Small intestine (tissue), 7 donors: ENCODE measurements at regions not wholly inside any gene's neighbourhood (a gene's known extent, or its start where the extent isn't known, plus 50 kb on each side); places are given as distances from the start of the nearest gene placed in this dataset.

Experiments used
- DNase-seq, 2 donors: peaks; one replicate each; pipeline versions ENCODE4 v3.0.0 to v3.0.0-alpha.2; 2013
- FAIRE-seq: peaks from 2 replicates; lab custom pipeline; 2012; peaks lifted over from hg19 to GRCh38; lab: Jason Lieb, UNC
- H3K27ac ChIP-seq, 3 donors: one replicate each; pipeline ENCODE4 v1.5.1; 2013; ENCODE audit warnings: low read length in 2 of 3, mild to moderate bottlenecking in 2 of 3, control low read depth in 1 of 3, inconsistent platforms in 1 of 3, low read depth in 1 of 3, moderate library complexity in 1 of 3
- H3K27me3 ChIP-seq, 3 donors: one replicate each; pipeline ENCODE4 v1.6.1; 2013; ENCODE audit warnings: low read length in 3 of 3, inconsistent platforms in 1 of 3; ENCODE audit not compliant: control insufficient read depth in 3 of 3, insufficient read depth in 3 of 3
- H3K36me3 ChIP-seq, 3 donors: one replicate each; pipeline ENCODE4 v1.6.1; 2013; ENCODE audit warnings: low read length in 3 of 3, inconsistent platforms in 1 of 3, low read depth in 1 of 3, mild to moderate bottlenecking in 1 of 3, moderate library complexity in 1 of 3; ENCODE audit not compliant: control insufficient read depth in 3 of 3, insufficient read depth in 2 of 3
- H3K4me1 ChIP-seq, 3 donors: one replicate each; pipeline ENCODE4 v1.6.1; 2013; ENCODE audit warnings: low read length in 2 of 3, inconsistent platforms in 1 of 3, low read depth in 1 of 3, mild to moderate bottlenecking in 1 of 3, moderate library complexity in 1 of 3; ENCODE audit not compliant: control insufficient read depth in 3 of 3, insufficient read depth in 2 of 3
- H3K4me3 ChIP-seq, 3 donors: one replicate each; pipeline ENCODE4 v1.5.1; 2013; ENCODE audit warnings: low read length in 3 of 3, control low read depth in 1 of 3, inconsistent platforms in 1 of 3, low read depth in 1 of 3, mild to moderate bottlenecking in 1 of 3, moderate library complexity in 1 of 3
- H3K9me3 ChIP-seq, 2 donors: one replicate each; pipeline ENCODE4 v1.6.1; 2013; ENCODE audit warnings: low read depth in 1 of 2, low read length in 1 of 2; ENCODE audit not compliant: control insufficient read depth in 2 of 2, insufficient read depth in 1 of 2
- WGBS, 3 donors: extraction: QIAGEN DNeasy Blood & Tissue Kit; methylation state at CpG; one replicate each; pipeline ENCODE4 v1.1.7; 2013; 5-methylcytosine and 5-hydroxymethylcytosine counted together
- donor health status: healthy with polysubstance abuse.
- donor health status: control.
- donor health status: control.
- donor health status: Bipolar disorder and iron deficiency.
- donor health status: healthy.

DNA sequence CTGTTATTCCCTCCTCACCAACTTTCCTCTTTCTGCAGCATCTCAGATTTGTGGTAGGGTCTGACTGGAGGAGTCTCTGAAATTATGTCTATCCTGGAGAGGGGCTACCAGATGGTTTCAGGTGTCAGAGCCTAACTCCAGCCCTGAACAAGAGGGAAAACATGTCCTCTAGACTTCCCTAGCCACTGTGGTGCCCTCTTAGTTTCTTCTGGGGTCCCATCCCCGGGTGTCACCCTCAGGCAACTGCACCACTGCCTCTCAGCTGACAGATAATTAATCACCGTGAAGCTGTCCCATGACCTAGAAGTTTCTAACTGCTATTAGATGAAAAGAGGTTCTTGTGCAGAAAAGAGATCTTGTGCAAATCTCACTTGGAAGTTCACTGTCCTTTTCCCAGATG lies 95.1 kb upstream of the CELF4 start:
- DNase-seq (no peak), FAIRE-seq (no peak)
- Histone ChIP-seq H3K27me3 (no peaks in the 10 kb centered on the region), H3K4me1 (no peaks in the 10 kb centered on the region), H3K4me3 (no peak overlapping the region), H3K27ac (no peak overlapping the region), H3K36me3 (no peaks in the 10 kb centered on the region), H3K9me3 (no peaks in the 10 kb centered on the region)
- 43 to 73% (median 51%) methylated on average over 2 of the region's 2 CpGs for WGBS, 3 donors

DNA sequence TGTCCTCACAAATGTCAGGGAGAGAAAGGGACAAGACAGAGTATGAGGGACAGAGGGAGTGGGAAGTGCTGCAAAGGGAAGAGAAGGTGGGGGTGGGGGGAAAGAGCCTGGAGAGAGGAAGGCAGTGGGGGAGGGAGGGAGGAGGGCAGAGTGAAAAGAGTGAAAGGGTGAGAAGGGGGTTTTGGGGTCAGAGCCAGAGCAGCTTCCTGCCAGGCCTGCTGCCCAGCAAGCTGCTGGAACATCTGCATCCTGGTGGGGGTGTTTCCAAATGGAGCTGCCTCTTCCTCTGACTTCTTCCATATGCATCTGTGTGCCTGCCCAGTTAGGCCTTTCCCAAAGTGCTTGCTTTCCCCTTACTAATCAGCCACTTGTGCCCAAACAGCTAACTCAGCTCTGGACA lies 94.3 kb upstream of the CELF4 start:
- Histone ChIP-seq H3K36me3 (no peaks in the 10 kb centered on the region), H3K4me1 (no peaks in the 10 kb centered on the region), H3K4me3 (no peak overlapping the region), H3K27ac (no peak overlapping the region), H3K9me3 (no peaks in the 10 kb centered on the region), H3K27me3 (no peaks in the 10 kb centered on the region)
- DNase-seq, result no peak
- FAIRE-seq, result no peak

DNA sequence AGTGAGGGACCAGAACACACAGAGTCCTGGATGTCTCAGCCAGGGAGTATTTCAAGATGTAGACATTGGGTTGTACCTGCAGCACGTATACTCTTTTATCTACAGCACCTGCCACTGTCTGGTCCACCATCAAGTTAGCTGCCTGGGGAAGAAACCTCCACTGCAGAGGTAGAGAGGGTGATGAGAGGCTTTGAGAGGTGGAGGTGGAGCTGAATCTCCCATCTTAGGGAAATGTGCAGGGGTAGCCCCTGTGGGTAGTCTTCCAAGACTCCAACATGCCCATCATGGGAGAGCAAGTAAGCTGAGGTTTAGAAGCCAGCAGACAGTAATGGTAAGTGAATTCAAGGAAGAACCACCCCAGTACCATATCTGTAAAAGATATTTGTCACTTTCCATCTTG lies 93.3 kb upstream of the CELF4 start:
- Histone ChIP-seq H3K36me3 (no peaks in the 10 kb centered on the region), H3K9me3 (no peaks in the 10 kb centered on the region), H3K4me3 (no peak overlapping the region), H3K4me1 (no peaks in the 10 kb centered on the region), H3K27ac (no peak overlapping the region), H3K27me3 (no peaks in the 10 kb centered on the region)
- DNase-seq (no peak), FAIRE-seq (no peak)
- WGBS, 3 donors, result 44 to 70% (median 45%) methylated on average over 1 of the region's 1 CpG

DNA sequence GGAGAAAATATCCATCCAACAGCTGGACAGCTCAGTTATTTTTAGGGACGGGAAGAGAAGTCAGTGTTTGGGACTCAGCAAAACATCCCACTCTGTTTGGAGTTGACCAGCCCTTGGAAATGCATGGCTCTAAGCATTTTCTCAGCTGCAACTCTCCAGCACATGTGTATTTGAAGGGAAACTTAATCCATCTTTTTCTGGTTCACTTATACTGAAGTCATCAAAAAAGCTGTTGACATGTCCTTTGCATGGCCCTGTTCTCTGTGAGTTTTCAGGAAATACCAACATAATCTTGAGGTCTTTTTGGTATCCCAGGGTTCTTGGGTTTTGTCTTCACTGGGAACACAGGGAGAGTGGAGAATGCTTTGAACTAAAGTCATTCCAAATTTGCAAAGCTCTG lies 91.9 kb upstream of the CELF4 start:
- Histone ChIP-seq H3K36me3 (no peaks in the 10 kb centered on the region), H3K4me1 (no peaks in the 10 kb centered on the region), H3K27me3 (no peaks in the 10 kb centered on the region), H3K9me3 (no peaks in the 10 kb centered on the region), H3K4me3 (no peak overlapping the region), H3K27ac (no peak overlapping the region)
- 49 to 70% (median 60%) methylated on average over 1 of the region's 1 CpG for WGBS, 3 donors
- no peak for DNase-seq
- FAIRE-seq, result no peak

DNA sequence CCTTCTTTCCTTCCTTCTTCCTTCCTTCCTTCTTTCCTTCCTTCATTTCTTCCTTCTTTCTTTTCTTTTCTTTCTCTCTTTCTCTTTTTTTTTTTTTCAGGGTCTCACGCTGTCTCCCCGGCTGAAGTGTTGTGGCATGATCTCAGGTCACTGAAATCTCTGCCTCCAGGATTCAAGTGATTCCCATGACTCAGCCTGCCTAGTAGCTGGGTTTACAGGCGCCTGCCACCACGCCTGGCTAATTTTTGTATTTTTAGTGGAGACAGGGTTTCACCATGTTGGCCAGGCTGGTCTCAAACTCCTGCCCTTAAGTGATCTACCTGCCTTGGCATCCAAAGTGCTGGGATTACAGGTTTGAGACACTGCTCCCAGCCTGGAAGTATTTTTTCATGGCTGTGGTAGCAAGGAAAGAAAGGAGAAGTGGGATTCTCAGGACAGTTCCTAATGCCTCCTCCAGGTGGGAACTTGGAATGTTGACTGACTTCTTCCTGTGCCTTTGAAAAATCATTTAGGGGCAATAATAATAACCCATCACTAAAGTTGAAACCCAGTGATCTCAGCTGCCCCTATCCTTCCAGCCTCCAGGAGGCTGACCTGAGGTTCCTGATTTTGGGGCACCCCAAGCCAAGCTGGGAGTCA lies 89.3 kb upstream of the CELF4 start:
- H3K36me3 ChIP-seq, result no peaks in the 10 kb centered on the region
- no peaks in the 10 kb centered on the region for H3K27me3 ChIP-seq
- H3K4me3 ChIP-seq, result no peak overlapping the region
- 82 to 98% (median 86%) methylated on average over 4 of the region's 4 CpGs for WGBS, 3 donors
- no peak for FAIRE-seq
- no peaks in the 10 kb centered on the region for H3K9me3 ChIP-seq
- H3K4me1 ChIP-seq, result no peaks in the 10 kb centered on the region
- no peak for DNase-seq
- no peak overlapping the region for H3K27ac ChIP-seq

DNA sequence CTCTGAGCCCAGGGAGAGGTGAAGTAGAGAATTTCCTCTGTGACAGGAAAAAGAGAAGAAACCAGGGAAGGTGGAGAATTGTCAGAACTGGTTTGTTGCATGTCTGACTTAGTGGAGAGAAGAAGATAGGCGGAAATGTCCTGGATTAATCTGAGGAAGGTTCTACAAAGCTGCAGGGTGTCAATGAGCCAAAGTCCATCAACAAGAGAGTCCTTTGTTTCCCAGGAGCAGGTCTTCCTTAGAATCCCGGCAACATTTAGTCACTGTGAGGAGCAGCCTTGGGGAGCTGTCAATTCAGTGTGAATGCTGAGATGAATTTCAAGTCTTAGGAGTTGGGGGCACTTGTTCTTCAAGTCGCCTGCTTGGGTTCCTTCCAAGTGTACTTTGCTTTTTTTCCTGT lies 88.4 kb upstream of the CELF4 start:
- no peaks in the 10 kb centered on the region for H3K27me3 ChIP-seq
- DNase-seq (no peak), FAIRE-seq (no peak)
- no peak overlapping the region for H3K27ac ChIP-seq
- 9 to 35% (median 24%) methylated on average over 3 of the region's 3 CpGs for WGBS, 3 donors
- no peaks in the 10 kb centered on the region for H3K36me3 ChIP-seq
- no peak overlapping the region for H3K4me3 ChIP-seq
- H3K9me3 ChIP-seq, result no peaks in the 10 kb centered on the region
- H3K4me1 ChIP-seq, result no peaks in the 10 kb centered on the region

DNA sequence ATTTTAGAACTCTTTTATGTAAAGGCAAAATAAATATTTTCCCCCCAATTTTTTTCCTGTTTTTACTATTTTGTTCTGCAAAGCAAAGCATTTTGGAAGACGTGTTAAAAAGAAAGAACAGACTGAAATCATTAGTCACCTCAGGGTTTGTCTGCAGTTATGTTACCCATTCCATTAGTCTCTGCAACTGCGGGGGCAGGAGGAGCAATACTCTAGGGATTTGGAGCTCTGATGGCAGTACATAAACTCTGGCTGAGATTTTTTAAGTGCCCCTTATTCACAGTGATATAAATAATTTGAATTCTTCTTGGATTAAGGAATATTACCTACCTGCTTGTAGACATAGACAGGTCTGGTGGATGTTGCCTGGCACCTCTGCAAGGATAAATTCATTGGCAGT lies 88.0 kb upstream of the CELF4 start:
- Histone ChIP-seq H3K9me3 (no peaks in the 10 kb centered on the region), H3K27ac (no peak overlapping the region), H3K27me3 (no peaks in the 10 kb centered on the region), H3K4me3 (no peak overlapping the region), H3K36me3 (no peaks in the 10 kb centered on the region), H3K4me1 (no peaks in the 10 kb centered on the region)
- FAIRE-seq (no peak), DNase-seq (no peak)
- 46 to 55% (median 55%) methylated on average over 2 of the region's 2 CpGs for WGBS, 3 donors

DNA sequence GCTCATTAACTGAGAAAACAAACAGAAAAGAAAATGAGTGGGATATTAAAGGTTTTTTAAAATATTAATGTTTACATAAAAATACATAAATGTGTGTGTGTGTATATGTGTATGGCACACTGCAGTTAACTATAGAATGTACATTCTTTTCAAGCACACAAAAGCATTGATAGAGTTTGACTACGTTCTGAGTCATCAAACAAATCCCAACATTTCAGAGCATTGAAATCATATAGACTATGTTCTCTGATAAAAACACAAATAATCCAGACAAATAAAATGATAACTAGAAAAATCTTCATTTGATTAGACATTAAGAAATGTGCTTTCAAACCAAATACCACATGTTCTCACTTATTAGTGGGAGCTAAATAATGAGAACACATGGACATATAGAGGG lies 84.3 kb upstream of the CELF4 start:
- H3K27ac ChIP-seq, result no peak overlapping the region
- DNase-seq (no peak), FAIRE-seq (no peak)
- H3K9me3 ChIP-seq, result no peaks in the 10 kb centered on the region
- 74 to 88% (median 84%) methylated on average over 1 of the region's 1 CpG for WGBS, 3 donors
- no peaks in the 10 kb centered on the region for H3K27me3 ChIP-seq
- no peak overlapping the region for H3K4me3 ChIP-seq
- H3K4me1 ChIP-seq, result no peaks in the 10 kb centered on the region
- H3K36me3 ChIP-seq, result no peaks in the 10 kb centered on the region

DNA sequence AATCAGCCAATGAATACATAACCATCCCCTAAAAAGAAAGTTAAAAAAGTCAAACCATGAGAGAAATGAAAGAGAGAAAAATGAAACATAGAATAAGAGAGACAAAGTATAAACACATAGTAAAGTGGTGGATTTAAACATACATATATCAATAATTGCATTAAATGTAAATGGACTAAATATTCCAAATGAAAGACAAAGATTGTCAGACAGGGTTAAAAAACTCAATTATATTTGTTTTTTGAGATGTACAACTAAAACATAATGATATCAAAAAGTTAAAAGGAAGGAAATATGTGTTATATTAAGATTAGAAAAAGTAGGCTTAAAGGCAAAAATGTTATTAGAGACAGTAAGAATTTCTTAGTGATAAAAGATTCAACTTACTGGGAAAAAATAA lies 83.8 kb upstream of the CELF4 start:
- Histone ChIP-seq H3K4me3 (no peak overlapping the region), H3K4me1 (no peaks in the 10 kb centered on the region)
- no peak for FAIRE-seq

More for the DNA sequence above, 83.8 kb upstream of the CELF4 start:
- H3K9me3 ChIP-seq, result no peaks in the 10 kb centered on the region
- no peak overlapping the region for H3K27ac ChIP-seq
- no peak for DNase-seq
- no peaks in the 10 kb centered on the region for H3K36me3 ChIP-seq
- H3K27me3 ChIP-seq, result no peaks in the 10 kb centered on the region
